NCI-H1105 (cell line): ENCODE measurements at regions not wholly inside any gene's neighbourhood (a gene's known extent, or its start where the extent isn't known, plus 50 kb on each side); places are given as distances from the start of the nearest gene placed in this dataset.
"Not testable (repeated sequence)": the region's sequence is repeated elsewhere in the genome, so short reads cannot be mapped to it uniquely, and the experiment has no call there.

Experiments
- DNase-seq: peaks from one replicate; lab custom pipeline; 2025; lab: John Stamatoyannopoulos, UW

DNA sequence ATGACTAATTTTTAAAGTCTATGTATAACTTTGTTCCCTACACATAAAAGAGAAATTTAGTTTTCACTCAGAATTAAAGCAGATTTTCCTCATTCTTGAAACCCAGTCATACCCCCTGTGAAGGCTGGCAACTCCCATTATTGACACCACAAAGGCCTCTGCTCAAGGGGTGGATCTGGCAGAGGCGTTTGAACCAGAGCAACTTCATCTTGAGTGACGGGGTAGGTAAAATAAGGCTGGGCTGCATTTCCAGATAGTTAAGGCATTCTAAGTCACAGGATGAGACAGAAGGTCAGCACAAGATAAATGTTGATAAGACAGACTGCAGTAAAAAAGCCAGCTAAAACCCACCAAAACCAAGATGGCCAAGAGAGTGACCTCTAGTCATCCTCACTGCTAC, 177.2 kb upstream of the OR13F1 start:
- DNase-seq, result no peak

DNA sequence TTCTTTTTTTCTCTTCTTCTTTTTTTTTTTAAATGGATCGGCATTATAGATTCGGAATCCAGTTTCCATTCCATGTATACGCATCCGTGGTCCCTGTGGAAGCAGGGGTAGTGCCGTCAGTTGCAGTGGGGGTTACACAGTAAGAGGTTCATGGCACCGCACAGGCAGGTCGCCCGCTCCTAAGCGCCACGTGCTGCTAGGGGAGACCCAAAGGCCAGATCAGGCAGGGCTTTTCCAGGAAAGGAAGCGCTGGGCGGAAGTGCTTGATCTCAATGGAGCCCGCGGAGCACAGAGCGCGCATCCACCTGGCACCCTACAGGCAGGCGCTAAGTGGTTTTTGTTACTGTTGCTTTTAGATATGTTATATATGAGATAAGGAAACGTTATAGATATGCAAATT, 174.8 kb upstream of the OR13F1 start:
- DNase-seq, result no peak

DNA sequence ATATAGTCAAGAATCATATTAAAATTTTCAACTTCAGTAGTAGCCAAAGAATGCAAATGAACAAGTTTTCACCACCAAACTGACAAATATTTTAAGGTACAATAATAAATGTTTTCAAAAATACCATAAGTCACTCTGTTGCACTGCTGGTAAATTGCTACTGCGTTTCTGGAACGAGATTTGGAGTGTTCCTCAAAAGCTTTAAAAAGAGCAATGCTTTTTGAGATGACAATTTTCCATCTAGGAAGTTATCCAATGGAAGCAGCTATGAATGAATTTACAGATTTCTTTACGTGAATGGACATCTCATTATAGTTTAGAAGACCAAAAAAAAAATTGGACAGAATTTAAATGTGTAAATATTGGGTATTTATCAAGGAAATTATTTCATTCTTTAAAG, 173.2 kb upstream of the OR13F1 start:
- DNase-seq, result no peak

DNA sequence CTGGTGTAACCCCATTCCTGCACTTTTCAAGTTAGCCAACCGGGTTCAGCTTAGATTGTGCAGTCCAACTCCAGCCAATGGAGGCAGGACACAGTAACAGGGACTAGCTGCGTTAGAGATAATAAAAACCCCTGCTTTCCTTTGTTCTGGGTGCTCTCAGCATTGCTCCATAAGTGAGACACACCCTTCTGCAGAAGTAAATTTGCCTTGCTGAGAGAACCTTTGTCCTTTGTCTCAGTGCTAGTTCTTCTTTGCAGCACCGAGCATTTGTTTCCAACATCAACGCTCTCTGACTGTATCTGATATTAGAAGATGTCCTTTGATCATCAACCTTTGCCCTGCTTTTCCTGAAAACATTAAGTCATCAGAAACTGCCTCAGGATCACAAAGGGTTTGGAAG, 169.5 kb upstream of the OR13F1 start:
- DNase-seq, result no peak

DNA sequence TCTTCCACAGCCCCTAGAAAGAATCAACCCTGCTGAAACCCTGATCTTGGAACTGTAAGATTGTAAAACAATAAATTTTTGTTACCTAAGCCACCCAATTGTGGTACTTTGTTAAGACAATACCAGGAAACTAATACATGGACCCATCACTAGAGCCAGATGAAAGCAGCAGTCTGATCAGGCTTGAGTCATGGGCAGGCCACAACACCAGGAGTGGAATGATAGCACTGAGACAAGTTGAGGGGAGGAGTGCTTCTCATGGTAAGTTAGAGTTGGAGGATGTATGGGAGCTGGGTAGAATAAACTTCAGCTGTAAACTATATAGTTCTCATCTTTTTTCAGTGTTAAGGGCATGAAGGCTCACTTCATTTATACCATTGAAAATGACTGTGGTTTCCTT, 164.4 kb upstream of the OR13F1 start:
- no peak for DNase-seq

DNA sequence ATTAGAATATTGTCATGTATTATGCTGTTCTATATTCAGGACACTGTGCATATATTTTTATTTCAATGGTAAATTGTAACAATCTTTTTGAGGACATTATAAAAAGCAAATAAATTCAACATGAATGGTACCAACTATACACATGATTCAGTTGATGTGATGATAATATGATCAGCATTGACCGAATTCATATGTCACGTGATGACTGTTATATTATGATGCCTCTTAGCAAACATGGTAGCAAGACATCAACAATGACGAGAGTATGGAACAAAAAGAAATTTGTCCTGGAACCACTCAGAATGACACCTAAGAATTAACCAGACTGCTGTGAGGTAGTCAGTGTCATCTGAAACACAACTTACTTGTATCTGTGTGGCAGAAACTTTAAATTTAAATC, 161.5 kb upstream of the OR13F1 start:
- DNase-seq, result no peak

DNA sequence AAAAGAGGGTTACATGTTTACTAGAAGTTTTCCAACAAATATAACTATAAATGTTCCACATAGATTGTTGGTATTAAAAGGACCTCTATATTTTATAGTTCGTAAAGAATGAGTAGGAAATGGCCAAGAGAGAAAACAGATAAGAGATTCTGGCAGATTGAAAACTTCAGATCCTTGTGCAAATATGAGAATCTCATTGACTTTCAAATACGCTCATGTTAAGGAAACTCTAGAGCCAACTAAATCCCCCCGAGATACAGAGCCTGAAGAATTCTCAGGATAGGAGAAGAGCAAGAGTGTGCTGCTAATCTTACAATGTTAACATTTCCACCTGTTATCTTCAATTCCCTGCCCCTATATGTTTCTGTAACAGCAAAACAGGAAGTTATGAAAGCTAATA, 159.0 kb upstream of the OR13F1 start:
- no peak for DNase-seq

DNA sequence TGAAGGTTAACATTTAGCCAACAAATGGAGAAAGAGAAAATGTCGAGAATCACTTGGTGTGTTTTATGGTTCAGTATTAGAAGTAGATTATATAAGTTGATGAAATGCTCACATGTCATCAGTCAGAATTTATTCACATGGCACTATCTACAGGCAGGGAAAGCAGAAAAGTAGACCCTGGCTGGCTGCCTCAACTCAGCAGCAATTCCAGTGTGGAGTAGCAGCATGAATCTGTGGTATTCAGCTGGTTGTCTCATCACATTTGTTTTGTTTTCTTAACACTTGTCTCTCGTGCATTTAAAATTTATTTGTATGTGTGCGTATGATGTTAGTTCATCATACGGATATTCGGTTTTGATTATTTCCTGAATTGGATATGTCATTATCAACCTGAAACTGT, 153.5 kb upstream of the OR13F1 start:
- DNase-seq, result no peak

DNA sequence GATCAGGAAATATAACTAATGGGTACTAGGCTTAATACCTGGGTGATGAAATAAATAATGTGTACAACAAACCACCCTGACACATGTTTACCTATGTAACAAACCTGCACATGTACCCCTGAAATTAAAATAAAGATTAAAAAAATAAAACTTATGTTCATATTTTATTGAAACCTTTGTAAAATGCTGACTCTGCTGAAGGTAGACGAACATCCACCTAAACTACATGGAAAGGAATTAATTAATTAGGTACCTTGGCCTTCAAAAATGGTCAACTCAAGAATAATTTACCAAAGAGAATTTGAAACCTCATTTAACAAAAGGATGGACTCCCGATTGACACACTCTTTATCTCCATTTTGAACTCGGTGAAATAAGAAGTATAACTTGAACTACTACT, 152.3 kb upstream of the OR13F1 start:
- DNase-seq, result no peak

DNA sequence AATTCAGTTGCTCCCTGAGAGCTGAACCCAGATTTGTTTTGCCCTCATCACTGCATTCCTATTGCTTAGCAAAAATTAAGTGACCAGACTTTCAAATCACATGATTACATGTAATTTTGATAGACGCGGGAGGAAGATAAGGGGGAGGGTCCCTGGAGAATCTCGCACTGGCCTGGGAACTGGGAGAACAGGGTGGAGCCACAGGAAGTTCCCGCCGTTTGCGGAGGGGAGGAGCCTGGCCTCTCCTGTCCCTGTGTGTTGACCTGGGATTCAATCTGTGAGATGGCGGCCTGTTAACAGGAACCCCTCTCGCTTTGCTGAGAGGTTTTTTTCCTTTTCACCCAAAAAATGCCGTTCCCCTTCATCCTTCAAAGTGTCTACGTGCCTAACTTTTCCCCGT, 142.9 kb upstream of the OR13F1 start:
- DNase-seq, result no peak

DNA sequence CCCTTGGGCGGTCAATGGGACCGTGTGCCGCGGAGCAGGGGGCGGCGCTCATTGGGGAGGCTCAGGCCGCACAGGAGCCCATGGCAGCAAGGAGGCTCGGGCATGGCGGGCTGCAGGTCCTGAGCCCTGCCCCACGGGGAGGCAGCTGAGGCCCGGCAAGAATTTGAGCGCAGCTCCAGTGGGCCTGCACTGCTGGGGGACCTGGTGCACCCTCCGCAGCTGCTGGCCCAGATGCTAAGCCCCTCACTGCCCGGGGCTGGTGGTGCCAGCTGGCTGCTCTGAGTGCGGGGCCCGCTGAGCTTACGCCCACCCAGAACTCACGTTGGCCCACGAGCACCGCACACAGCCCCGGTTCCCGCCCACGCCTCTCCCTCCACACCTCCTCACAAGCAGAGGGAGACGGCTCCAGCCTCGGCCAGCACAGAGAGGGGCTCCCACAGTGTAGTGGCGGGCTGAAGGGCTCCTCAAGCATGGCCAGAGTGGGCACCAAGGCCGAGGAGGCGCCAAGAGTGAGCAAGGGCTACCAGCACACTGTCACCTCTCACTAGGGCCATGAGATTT, 141.1 kb upstream of the OR13F1 start:
- DNase-seq, result no peak

DNA sequence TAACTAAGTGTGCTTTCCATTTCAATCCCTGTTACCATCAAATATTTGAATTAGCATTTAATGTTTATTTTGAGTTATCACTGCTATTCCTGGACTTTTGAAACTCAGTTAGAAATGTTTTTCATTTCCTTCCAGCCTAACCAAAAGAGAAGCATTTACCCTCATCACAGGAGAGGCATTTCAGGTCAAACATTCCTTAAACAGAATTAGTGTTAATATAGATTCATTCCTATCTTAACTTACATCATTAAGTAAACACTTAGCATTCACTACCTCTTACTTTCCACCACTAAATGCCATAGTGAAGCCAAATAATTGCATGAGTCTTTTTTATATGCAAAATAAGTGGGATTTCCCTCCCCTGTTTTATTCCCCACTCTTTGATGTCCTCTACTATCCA, 136.6 kb upstream of the OR13F1 start:
- DNase-seq, result no peak

DNA sequence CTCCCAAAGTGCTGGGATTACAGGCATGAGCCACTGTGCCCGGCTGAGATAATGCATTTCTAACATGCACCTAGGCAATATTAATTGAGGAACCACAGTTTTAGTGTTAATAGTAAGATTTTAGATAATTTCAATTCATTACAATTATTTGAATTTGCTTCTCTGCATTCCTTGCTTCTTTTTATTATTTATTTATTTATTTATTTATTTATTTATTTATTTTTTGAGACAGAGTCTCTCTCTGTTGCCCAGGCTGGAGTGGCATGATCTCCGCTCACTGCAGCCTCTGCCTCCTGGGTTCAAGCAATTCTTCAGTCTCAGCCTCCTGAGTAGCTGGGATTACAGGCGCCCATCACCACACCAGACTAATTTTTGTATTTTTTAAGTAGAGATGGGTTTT, 135.7 kb upstream of the OR13F1 start:
- not testable (repeated sequence) for DNase-seq

DNA sequence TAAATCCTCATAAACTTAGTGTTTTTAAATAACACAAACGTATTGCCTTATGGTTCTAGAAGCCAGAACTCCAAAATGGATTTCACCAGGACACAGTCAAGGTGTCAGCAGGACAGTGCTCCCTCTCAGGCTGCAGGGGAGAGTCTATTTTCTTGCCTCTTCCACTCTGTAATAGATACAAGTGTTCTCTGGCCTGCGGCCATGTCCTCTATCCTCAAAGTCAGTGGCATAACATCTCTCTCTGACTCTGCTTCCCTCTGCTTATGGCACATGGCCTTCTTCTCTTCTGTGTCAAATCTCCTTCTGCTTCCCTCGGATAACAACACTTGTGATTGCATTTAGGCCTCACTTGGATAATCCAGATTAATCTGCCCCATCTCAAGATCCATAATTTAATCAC, 129.4 kb upstream of the OR13F1 start:
- DNase-seq, result no peak

DNA sequence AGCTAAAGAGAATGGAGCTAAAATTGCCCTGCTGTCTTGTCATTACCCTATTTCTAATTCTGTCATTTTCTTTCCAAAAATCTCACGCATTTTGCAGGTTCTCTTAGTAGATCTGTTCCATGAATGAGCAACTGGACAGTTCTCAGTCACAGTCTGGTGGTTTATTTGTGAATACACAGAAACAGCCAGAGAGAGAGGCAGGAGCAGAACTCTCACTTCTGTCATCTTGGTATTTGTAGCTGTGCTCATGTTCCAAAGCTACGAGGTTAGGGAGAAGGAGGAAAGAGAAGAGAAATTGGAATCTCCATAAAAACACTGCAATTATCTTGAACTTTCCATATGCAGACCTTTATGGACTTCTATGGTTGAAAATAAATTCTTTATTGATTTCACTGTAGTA, 118.0 kb upstream of the OR13F1 start:
- DNase-seq, result no peak

DNA sequence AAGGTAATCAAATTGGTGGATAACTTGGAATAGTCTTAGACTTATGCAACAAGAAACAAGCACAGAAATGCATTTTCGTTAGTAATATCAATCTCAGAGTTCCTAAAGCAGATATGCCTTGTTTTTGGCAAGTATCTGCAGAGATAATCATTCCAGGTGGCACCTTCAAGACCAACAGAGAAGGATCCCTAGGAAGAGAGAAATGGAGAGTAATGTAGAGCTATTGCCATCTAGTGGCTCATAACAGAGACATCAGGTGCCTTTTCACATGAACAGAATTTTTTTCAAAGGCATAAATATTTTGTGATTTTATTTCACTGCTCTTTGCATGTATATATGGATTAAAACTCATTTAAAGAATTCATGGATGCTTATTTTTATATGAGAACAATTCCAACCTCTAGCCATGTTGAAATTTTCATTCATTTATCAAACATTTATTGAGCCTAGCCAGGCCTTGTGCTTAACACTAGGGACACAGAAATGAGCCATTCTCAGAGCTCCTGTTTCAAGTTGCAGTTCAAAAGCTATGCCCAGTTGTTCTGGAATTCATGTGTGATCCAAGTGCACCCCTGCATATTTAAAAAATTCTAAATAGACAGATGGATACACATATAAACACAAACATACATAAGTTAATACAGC, 117.5 kb upstream of the OR13F1 start:
- DNase-seq, result peak; percentile 47

DNA sequence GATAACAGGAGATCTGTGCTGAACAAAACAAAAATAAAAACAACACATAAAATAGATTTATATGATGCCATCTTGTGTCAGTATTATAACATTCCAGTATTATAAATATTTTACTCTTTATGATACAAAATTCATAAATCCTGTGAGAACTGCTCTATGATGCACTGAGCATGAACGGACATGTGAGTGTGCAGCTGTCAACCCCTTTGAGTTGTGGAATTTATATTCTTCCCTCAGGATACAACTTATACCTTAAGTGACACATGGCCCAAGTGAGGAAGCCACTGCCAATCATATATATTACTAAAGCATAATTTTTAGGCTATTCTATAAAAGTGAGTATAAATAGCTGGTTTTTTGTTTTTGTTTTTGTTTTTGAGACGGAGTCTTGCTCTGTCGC, 116.0 kb upstream of the OR13F1 start:
- DNase-seq, result no peak

DNA sequence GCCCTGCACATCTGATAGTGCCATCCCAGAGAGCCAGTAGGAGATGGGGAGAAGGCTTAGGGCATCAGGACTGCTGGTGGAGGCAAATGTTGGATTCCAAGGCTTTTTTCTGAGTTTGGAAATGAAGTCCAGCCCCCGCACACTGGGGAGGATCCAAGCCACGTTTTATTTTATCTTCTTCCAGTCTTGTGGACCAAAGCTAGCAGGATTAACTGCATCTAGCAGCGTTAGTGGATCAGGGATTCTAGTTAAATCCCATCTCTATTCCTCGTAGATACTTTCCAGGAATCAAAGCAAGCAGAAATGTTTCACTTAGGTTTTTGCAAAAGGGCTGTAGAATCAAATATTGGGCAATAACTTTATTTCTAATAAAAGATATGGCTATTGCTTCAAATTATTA, 114.7 kb upstream of the OR13F1 start:
- DNase-seq, result no peak

DNA sequence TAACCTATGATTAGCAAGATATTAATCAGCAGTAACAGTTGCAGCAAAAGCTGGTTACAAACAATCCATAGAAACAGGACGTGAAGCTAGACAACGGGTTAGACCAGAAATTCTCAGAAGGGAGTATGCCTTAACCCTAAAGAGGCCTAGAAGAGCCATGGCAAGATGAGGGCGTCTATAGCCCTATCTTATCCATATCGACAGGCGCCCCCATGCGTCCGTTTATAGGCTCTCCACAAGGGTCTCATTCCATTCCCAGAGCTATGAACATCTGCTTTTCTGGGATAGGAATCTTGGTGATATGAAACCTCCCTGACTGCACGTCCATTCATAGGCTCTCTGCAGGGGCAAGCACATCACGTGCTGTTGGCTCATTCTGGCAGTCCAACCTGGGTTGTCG, 109.2 kb upstream of the OR13F1 start:
- DNase-seq, result not testable (repeated sequence)

DNA sequence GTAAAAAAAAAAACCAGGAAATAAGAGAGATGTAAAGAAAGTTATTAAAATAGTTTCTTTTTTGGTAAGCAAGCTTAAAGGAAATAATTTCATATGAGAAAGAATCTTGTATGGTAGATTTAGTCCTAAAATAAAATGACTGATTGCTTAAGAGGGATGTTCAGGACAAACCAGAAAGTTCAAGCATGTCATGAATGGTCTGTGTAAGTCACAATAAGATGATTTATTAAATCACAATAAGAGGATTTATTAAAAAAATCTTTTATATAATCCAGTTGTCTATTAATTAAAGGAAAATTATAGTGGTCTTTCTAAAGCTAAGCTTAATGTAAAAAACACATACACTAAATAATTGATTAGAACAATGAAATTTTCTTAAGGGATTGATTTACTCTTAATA, 91.8 kb upstream of the OR13F1 start:
- DNase-seq, result no peak

DNA sequence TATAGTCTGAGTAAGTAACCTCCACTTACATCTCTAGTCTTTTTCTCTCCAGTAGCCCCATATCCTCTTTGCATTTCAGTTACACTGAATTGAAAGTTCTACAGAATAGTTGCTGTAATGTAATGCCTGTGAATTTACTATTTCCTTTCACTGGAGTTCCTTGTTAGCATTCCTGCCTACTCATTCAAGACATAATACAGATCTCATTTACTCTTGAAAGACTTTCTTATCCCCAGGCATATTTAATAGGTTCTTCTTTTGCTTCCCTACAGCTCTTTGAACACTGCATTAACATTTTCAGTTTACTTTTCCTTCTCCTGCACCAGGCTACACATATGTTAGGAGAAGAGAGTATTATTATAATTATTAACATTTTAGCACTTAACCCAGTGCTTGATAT, 87.6 kb upstream of the OR13F1 start:
- no peak for DNase-seq

DNA sequence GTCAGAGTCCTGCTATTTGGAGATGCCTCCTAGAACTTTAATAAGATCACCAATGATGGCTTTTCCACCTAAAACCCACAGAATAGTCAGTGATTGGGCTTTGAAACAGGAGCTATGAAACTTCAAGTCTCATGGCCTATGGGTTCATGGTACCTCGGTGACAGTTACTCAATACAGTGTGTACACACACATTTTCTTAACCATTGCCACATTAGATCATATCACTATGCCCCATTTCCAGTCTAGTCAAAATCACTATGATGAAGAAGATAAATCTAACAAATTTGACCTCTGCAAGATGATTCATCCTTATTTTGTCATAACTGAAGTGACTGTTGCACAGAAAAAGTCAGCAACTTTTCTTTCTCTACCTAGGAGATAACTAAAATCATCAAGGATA, 86.8 kb upstream of the OR13F1 start:
- no peak for DNase-seq

DNA sequence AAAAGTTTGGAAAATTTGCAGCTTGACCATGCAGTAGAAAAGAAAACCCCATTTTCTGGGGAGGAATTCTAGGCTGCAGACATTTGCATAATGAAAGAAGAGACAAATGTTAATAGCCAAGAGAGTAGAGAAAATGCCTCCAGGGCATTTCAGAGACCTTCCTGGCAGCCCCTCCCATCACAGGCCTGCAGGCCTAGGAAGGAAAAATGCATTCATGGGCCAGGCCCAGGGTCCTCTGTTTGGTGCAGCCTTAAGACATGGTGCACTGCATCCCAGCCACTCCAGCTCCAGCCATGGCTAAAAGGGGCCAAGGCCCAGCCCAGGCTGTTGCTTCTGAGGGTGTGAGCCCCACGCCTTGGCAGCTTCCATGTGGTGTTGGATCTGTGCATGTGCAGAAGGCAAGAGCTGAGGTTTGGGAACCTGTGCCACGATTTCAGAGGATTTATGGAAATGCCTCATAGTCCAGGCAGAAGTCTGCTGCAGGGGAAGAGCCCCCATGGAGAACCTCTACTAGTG, 75.0 kb upstream of the OR13F1 start:
- no peak for DNase-seq

DNA sequence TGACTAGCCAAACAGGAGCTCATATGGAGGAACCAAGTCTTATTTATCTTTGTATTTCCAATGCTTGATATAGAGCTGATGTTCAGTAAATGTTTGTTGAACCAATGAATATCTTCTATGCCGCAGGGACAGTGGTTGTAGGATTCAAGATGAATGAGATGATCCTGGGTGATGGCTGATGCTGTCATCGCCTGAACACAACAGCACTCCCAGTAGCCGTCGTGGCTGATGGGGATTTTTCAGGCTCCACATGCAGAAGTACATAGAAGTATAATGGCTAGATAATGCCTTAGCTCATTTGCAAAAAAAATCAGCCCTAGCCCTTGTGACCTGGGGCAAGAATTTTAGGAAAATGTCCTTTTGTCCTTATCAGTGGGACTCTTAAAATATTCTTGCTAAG, 69.0 kb upstream of the OR13F1 start:
- no peak for DNase-seq
